GM12878 (cell line): ENCODE measurements at regions not wholly inside any gene's neighbourhood (a gene's known extent, or its start where the extent isn't known, plus 50 kb on each side); places are given as distances from the start of the nearest gene placed in this dataset.
"Not testable (repeated sequence)": the region's sequence is repeated elsewhere in the genome, so short reads cannot be mapped to it uniquely, and the experiment has no call there.

Source experiments
- ATAC-seq: fragments of 200-7000 bp; cut with Tn5 transposase; 3 replicates; pipeline ENCODE4 v1.9.1; 2020; ENCODE audit warnings: mild to moderate bottlenecking, moderate library complexity
- BruUV-seq: library from RNA; stranded (reverse); fragments of 400-500 nt; replicated peaks from 2 replicates; lab custom pipeline; 2021; lab: Mats Ljungman, UMichigan
- CTCF ChIA-PET: fragments of 300-600 bp; sonication (Branson Sonifier 250); formaldehyde crosslinking; extraction: SDS; loops from one replicate; lab custom pipeline; 2021; ENCODE audit warnings: inconsistent platforms; lab: Yijun Ruan, JAX
- POLR2A ChIA-PET: fragments of 350-600 bp; formaldehyde crosslinking; extraction: SDS; loops from one replicate; lab custom pipeline; 2021; ENCODE audit warnings: inconsistent platforms; lab: Charles Lee
- RAD21 ChIA-PET: fragments of 300-600 bp; sonication (Branson Sonifier 250); formaldehyde crosslinking; loops from one replicate; lab custom pipeline; 2023; ENCODE audit warnings: antibody characterized with exemption; ENCODE audit not compliant: unreplicated experiment; lab: Charles Lee
- SMC1A ChIA-PET: fragments of 300-600 bp; sonication (Branson Sonifier 250); formaldehyde crosslinking; loops from one replicate; lab custom pipeline; 2023; ENCODE audit not compliant: unreplicated experiment, uncharacterized antibody; lab: Charles Lee
- DNase-seq: peaks from one replicate; pipeline ENCODE4 v3.0.0-alpha.2; 2011; ENCODE audit warnings: low read depth, low spot score
- FAIRE-seq: peaks from 3 replicates; lab custom pipeline; 2011; peaks lifted over from hg19 to GRCh38; lab: Jason Lieb, UNC
- H2AFZ ChIP-seq: 2 replicates; pipeline ENCODE4 v1.6.0; 2011; ENCODE audit warnings: low read depth, low read length, control low read depth; ENCODE audit not compliant: control insufficient read depth
- H3K27ac ChIP-seq: 2 replicates; pipeline ENCODE4 v1.5.1; 2011; ENCODE audit warnings: control low read depth; ENCODE audit not compliant: control insufficient read depth, insufficient read depth
- H3K27me3 ChIP-seq, 2 experiments: replicated peaks in 1 of 2; 2 replicates each; pipeline versions ENCODE4 v1.6.0 to v1.6.1; 2011; ENCODE audit warnings: low read length in 1 of 2; ENCODE audit not compliant: control insufficient read depth in 2 of 2, insufficient read depth in 2 of 2
- H3K36me3 ChIP-seq, 2 experiments: 2 replicates each; pipeline ENCODE4 v1.5.1; 2011; ENCODE audit warnings: low read length in 1 of 2; ENCODE audit not compliant: control insufficient read depth in 2 of 2, insufficient read depth in 2 of 2
- H3K4me1 ChIP-seq: 2 replicates; pipeline ENCODE4 v1.6.1; 2011; ENCODE audit warnings: mild to moderate bottlenecking, low read length, moderate library complexity, mixed read lengths; ENCODE audit not compliant: control insufficient read depth, insufficient read depth
- H3K4me2 ChIP-seq: 2 replicates; pipeline ENCODE4 v1.6.0; 2011; ENCODE audit warnings: control low read depth; ENCODE audit not compliant: control insufficient read depth, insufficient read depth
- H3K4me3 ChIP-seq: fragments of 200-600 bp; sonication (generic); 2 replicates; pipeline ENCODE4 v1.5.1; 2016
- H3K79me2 ChIP-seq: 2 replicates; pipeline ENCODE4 v1.6.0; 2011; ENCODE audit warnings: low read length; ENCODE audit not compliant: control insufficient read depth, insufficient read depth
- H3K9ac ChIP-seq: 2 replicates; pipeline ENCODE4 v1.8.0; 2011; ENCODE audit warnings: low read length, control low read depth, mixed read lengths; ENCODE audit not compliant: control insufficient read depth, insufficient read depth
- H3K9me3 ChIP-seq: replicated peaks from 3 replicates; pipeline ENCODE4 v1.5.1; 2011; ENCODE audit warnings: mild to moderate bottlenecking, low read length; ENCODE audit not compliant: control insufficient read depth, insufficient read depth
- H4K20me1 ChIP-seq: 2 replicates; pipeline ENCODE4 v1.6.0; 2011; ENCODE audit not compliant: control insufficient read depth, insufficient read depth
- WGBS: methylation state at CpG from one replicate; pipeline ENCODE4 v1.1.6; 2016; ENCODE audit warnings: low lambda C conversion rate; ENCODE audit not compliant: insufficient replicate concordance, insufficient coverage; ENCODE audit errors: missing lambda C conversion rate; 5-methylcytosine and 5-hydroxymethylcytosine counted together
- in situ Hi-C: fragments of 300-500 bp; cut with MboI; formaldehyde crosslinking; loops from 9 replicates; pipeline ENCODE4 v1.14.3; 2018; ENCODE audit warnings: mixed read lengths
- intact Hi-C: fragments of 100-400 bp; cut with micrococcal nuclease; formaldehyde crosslinking; loops from one replicate; pipeline ENCODE4 v1.14.2; 2022; ENCODE audit not compliant: unreplicated experiment

GRCh38 chr20:26006164-26006563, 309.5 kb upstream of the ZNF337 start:
- SMC1A ChIA-PET, CTCF ChIA-PET, H4K20me1 ChIP-seq: not testable (repeated sequence)

GRCh38 chr20:26003959-26004358, 307.3 kb upstream of the ZNF337 start:
- H3K27me3 ChIP-seq, BruUV-seq, POLR2A ChIA-PET, ATAC-seq, H3K79me2 ChIP-seq, H3K4me2 ChIP-seq, H3K36me3 ChIP-seq, in situ Hi-C loops, H4K20me1 ChIP-seq, H3K9me3 ChIP-seq, H3K4me3 ChIP-seq, DNase-seq, SMC1A ChIA-PET, H3K9ac ChIP-seq, H3K27ac ChIP-seq, CTCF ChIA-PET, H2AFZ ChIP-seq, intact Hi-C loops, H3K4me1 ChIP-seq, FAIRE-seq: not testable (repeated sequence)
- RAD21 ChIA-PET: interaction anchor here (0.7 kb wide), 1 partner anchor 541 kb away, joined by 3 read pairs; no protein-coding TSS in a partner anchor
- WGBS: 33% methylated on average over 3 of the region's 3 CpGs

More at GRCh38 chr20:26006164-26006563, 309.5 kb upstream of the ZNF337 start:
- H3K4me1 ChIP-seq, H2AFZ ChIP-seq, H3K9me3 ChIP-seq, H3K27ac ChIP-seq, DNase-seq, H3K4me3 ChIP-seq, H3K79me2 ChIP-seq, H3K4me2 ChIP-seq, RAD21 ChIA-PET, in situ Hi-C loops, ATAC-seq, H3K27me3 ChIP-seq, H3K36me3 ChIP-seq, intact Hi-C loops, H3K9ac ChIP-seq, FAIRE-seq, BruUV-seq, POLR2A ChIA-PET: not testable (repeated sequence)
- 96% methylated on average over 4 of the region's 4 CpGs for WGBS

- H3K36me3 ChIP-seq, H3K4me3 ChIP-seq, SMC1A ChIA-PET, H3K27me3 ChIP-seq, BruUV-seq, H3K9ac ChIP-seq, intact Hi-C loops, H3K79me2 ChIP-seq, H2AFZ ChIP-seq, H3K27ac ChIP-seq, H3K4me2 ChIP-seq, FAIRE-seq, H4K20me1 ChIP-seq, H3K9me3 ChIP-seq, POLR2A ChIA-PET, H3K4me1 ChIP-seq, ATAC-seq, DNase-seq, CTCF ChIA-PET, RAD21 ChIA-PET: not testable (repeated sequence)
- 53% methylated on average over 16 of the region's 16 CpGs for WGBS
- in situ Hi-C loops: loop anchor here (25.0 kb wide), 1 partner anchor 165 kb away; no protein-coding TSS in a partner anchor
Measured at GRCh38 chr20:25997367-25998038, 300.9 kb upstream of the ZNF337 start.
